22Rv1 (cell line): ENCODE measurements at regions not wholly inside any gene's neighbourhood (a gene's known extent, or its start where the extent isn't known, plus 50 kb on each side); places are given as distances from the start of the nearest gene placed in this dataset.

Experiments used
- ZFX ChIP-seq: fragments of 450-650 bp; IDR thresholded peaks from 2 replicates; pipeline ENCODE4 v1.6.1; 2017; ENCODE audit warnings: antibody characterized with exemption, borderline replicate concordance
- TF ChIP-seq, protein P1 (sequence below): fragments of 450-650 bp; IDR thresholded peaks from 2 replicates; pipeline ENCODE4 v1.5.1; 2017; ENCODE audit warnings: mild to moderate bottlenecking

DNA sequence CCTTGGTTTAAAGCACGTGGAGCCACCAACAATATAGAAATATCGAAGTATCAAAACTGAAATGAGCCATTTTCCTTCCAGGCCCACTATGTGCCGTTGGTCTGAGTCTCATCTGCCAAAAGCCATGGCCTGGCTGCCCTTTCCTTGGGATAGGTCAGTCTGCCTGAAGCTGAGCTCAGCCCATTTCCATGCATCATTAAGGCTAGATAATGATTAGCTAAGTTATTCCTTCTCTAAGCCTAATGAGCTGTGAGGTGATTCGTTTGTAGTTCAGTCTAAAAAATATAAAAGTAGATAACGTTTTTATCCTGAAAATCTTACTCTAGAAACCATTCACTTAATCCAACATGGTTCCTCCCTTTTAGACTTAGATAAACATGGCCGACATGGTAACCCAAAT lies 936.2 kb upstream of the LCORL start:
- TF ChIP-seq, protein P1, sequence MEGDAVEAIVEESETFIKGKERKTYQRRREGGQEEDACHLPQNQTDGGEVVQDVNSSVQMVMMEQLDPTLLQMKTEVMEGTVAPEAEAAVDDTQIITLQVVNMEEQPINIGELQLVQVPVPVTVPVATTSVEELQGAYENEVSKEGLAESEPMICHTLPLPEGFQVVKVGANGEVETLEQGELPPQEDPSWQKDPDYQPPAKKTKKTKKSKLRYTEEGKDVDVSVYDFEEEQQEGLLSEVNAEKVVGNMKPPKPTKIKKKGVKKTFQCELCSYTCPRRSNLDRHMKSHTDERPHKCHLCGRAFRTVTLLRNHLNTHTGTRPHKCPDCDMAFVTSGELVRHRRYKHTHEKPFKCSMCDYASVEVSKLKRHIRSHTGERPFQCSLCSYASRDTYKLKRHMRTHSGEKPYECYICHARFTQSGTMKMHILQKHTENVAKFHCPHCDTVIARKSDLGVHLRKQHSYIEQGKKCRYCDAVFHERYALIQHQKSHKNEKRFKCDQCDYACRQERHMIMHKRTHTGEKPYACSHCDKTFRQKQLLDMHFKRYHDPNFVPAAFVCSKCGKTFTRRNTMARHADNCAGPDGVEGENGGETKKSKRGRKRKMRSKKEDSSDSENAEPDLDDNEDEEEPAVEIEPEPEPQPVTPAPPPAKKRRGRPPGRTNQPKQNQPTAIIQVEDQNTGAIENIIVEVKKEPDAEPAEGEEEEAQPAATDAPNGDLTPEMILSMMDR: no peak
- no peak for TF ChIP-seq ZFX
